C4-2B (cell line): ENCODE measurements at regions not wholly inside any gene's neighbourhood (a gene's known extent, or its start where the extent isn't known, plus 50 kb on each side); places are given as distances from the start of the nearest gene placed in this dataset.

Experiments used
- CTCF ChIP-seq: fragments of 450-650 bp; conservative IDR thresholded peaks from 2 replicates; pipeline ENCODE4 v1.5.1; 2017; ENCODE audit warnings: mild to moderate bottlenecking
- ZFX ChIP-seq: fragments of 450-650 bp; IDR thresholded peaks from 2 replicates; pipeline ENCODE4 v1.6.1; 2017

DNA sequence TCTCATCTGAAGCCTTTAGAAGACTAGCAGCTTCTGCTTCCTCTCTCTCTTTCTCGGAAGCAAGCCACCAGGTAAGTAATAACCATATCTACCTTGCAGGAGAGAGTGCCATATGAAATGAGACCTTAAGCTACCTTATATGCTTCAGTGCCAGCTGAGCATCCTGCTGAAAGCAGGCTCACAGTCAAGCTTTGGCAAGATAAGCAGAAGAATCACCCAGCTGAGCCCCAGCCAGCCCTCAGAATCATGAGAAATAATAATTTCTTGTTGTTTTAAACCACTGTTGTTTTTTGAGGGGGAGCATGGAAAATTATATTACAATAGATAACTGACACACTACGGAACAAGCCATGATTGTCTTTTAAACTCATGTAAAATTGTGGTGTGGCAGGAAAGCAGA is 514.4 kb downstream of the MBD2 start:
- TF ChIP-seq CTCF (no peak), ZFX (no peak)
